Stimulated activated CD4-positive, alpha-beta T cell treated with anti-CD3 and anti-CD28 coated beads, Interleukin-1b, Interleukin-23, amount 100 ng/mL, for 48 hours (primary cell): ENCODE measurements at regions not wholly inside any gene's neighbourhood (a gene's known extent, or its start where the extent isn't known, plus 50 kb on each side); places are given as distances from the start of the nearest gene placed in this dataset.
"Not testable (repeated sequence)": the region's sequence is repeated elsewhere in the genome, so short reads cannot be mapped to it uniquely, and the experiment has no call there.

ENCODE experiments used
- DNase-seq: peaks from one replicate; pipeline ENCODE4 v3.0.0-alpha.2; 2020

DNA sequence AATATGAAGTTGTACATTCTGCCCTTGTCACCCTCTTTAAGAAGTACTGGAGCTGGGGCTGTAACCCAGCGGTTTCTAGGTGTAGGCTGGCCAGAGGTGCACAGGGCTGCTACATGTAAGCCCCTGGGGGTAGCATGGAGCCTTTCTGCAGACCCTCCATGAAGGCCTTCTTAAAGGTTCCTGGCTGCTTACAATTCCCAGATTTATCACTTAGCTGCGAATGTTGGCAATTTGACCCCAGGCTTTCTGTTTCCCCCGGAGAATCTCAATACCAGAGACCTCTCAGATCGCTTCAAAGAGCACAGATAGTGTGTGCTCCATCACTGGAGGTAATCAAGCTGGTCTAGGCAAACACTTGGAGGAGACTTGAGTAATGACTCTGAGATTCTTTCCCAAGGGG is 309.4 kb downstream of the CBLN1 start:
- DNase-seq = no peak

DNA sequence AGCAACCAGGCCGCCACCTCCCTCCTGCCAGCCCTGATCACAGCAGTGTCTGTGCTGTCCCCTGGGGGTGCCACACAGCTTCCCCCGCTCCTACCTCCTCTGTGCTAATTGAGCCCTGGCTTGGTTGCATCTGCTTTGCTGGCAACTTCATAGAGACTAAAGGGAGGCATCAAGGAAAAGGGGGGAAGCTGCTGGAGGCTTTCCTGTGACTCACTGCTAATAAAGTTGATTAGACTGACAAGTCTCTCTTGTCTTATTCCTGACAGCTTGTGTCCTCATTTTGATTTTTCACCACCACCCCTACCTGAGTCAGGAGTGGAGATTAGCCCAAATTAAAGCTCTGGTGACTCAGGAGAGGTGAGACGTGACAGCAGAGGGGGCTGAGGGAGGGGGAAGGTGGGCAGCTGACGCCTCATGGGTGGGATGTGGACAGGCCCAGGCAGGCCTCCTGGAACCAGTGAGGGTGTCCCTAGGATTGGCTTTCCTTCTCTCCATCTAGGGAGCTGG is 310.0 kb downstream of the CBLN1 start:
- DNase-seq = no peak

DNA sequence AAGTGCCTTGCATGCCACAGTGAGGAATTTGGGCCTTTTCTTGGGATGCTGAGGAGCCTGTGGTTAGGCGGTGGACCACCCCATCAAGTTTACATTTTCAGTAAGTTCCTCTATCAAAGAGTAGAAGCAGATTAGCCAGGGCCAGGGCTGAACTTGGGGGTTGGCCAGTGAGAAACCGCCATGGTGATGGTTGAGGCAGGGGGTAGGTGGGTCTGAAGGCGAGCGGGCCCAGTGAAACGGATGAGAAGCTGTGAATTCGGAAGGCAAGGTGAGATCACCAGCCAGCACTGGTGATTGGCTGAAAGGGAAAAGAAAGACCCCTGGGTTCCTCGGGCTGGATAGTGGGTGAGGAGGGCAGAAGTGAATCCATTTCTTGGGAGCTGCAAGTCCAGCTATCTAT is 311.4 kb downstream of the CBLN1 start:
- DNase-seq = no peak

DNA sequence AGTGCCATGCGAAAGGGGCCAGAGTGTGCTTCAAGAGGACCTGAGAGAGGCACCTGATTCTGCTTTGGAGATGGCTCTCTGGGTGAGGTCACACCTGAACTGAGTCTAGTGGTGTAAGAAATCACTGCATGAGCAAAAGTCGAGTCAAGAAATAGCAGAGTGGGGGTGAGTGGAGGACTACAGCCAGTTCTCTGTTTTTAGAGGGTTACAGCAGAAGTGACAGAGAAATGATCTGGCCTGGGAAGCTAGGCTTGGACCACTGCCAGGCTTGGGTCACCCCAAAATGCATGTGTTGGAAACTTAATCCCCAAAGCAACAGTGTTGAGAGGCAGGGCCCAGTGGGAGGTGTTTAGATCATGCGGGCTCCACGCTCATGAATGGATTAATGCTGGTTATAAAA is 312.0 kb downstream of the CBLN1 start:
- DNase-seq = no peak

DNA sequence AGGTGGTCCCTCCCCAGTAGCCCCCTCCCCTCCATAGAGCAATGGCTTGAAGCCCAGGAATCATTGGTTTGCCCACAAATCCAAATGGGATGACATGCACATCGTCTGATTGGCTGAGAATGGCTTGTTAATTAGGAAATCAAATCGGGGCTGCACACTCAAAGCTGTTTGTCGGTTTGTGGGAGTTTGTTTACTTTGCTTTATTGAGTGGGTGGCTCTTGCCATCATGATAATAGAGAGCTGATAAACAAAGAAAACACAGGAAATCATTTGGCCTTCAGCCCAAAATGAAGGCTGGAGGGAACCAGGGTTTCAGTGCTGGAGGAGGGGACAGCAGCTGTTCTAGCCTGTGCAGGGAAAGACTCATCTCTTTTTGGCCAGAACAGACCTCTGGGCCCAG is 316.3 kb downstream of the CBLN1 start:
- no peak for DNase-seq

DNA sequence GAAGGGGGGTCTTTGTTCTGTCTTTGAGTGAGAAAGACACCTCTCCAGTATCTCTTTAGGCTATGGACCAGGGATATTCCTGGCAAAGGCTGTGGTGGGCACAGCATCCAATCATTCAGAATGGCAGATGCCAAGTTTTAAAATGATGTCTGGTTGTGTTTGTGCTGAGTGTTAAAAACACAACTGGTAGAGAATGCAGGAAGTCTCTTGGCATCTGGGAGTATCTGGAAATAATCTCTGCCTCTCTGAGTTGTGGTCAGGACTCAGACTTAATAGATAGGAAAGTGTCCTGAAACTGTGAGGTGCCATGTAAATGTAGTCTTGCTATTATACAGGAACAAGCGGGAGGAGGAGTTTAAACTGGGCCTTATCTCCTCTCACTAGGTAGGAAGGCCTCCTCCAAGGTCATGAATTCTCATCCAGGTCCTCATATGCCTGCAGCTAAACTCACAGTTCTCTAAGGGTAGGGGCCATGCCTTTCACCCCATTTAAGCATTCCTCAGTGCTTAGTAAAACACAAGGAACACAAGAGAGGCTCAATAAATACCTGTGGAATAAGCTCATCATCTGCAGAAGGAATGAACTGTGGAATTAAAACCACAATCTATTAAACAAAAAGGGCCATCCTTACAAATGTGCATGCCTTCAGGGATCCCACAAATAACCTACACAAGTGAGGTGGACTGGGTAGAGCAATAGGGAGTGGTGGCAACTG is 317.6 kb downstream of the CBLN1 start:
- no peak for DNase-seq

DNA sequence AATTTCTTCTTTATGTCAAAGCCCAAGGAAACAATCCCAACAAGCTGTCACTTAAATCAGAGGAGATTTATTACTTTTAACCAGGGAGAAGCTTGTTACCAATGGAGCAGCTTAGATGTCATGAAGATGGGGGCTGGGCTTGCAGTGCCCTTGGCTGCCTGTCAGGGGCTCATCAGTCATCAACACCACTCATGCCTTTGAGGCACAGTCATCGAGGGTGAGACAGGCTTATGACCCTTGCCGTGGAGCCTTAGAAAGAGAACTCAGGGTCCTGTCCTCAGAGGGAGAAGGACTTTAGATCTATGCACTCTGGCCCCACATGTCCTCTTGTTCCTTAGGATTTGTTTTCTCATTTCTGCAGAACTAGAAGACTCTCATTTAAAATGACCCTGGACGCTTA is 318.3 kb downstream of the CBLN1 start:
- DNase-seq = no peak

DNA sequence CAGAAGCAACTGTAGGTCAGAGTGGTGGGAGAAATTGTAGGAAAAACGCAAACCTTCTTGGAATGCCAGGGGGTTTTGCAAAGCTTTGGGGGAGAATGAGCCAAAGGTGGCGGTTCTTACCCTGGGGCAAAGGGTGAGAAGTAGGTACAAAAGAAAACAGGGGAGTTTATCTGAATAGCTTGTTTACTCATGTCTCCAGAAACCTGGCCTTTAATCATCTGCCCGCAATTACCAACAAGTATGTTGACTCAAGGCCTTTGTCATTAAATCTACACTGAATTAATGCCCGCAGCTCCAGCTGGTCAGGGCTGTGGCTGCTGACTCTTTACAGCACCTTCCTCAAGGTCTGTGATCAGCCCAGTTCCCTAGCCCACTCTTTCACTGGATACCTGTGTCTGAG is 320.1 kb downstream of the CBLN1 start:
- DNase-seq = no peak

DNA sequence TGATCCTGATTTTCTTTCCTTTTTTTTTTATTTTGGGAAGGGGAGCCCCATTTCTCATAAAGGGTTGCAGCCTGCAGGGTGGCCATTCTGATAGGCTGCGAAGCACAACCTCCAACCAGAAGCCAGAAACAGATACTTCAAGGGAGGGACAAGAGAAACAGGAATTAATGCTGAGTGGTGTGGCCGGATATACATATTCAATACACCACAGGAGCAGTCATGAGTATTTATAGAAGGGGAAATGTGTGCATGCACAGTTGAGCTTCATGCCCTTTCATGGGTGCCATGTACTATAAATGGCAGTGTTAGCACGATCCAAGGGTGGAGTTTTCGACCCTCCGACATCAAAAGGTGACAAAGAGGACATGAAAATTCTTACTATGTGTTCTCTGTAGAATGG is 320.8 kb downstream of the CBLN1 start:
- DNase-seq = no peak

DNA sequence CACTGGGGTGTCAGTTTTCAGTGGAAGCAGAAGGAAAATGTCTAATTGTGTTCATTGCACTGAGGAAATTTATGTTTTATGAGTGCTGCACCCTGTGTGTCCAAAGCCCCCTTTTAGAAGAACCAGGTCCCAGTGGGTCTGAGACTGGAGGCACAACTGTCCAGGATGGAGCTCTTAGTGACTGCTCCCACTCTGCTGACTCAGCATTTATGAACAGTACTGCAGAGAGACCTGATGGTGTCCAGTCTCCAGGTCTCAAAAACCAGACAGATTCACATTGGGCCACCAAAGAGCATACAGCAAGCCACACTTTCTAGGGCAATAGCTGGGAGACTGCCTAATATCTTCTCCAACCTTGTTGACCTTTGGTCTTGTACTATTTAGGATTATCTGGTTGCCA is 321.9 kb downstream of the CBLN1 start:
- DNase-seq = no peak

DNA sequence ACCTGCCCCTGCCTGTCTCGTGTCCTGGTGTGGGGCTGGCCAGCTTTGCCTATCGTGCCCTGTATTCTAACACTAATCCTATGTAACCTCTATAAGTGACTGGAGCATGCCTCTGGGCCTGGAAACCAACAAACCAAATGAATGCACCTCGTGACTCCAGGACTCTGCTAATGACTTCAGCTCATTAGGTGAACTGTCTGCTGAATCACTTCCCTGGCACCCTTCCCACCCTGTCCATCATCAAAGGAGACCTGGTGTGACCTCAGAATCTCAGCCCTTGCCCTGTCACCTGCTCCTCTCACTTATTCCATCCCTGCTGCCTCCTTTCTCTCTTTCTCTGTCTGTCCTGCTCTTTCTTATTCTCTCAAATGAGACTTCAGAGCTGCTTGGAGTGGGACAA is 322.4 kb downstream of the CBLN1 start:
- no peak for DNase-seq

DNA sequence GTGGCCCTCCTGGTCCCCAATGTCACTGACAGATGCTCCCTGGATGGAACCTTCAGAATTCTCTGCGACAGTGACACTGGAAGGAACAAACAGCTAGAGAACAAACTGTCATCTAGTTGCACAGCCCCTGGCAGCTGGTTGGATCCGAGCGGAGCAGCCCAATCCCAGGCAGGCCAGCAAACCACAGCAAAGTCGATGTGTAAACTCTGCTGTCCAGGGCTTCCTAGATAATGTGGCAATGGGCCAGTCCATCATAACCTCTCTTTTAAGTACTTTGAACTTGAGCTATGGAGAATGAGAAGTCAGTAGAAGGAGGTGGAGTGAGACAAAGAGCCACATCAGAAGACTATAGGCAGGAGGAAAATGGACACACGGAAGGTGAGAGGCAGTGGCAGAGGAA is 323.0 kb downstream of the CBLN1 start:
- DNase-seq = no peak

DNA sequence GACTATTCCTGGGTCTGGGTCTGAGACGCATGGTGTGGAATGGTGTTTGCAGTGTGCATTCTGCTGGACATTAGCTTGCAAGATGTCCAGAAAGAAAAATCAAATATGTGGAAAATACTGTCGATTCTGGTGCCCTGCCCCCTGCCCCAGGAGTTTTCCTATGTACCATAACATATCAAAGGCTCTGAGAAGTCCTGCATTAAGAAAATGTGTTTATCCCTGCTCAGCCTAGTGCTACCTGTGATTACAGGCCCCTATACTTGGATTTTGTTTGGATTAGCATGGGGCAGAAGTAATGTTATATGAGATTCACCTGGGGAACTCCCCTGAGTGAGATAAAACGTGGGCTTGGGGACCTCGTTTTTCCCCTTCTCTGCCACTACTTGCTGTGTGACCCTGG is 325.0 kb downstream of the CBLN1 start:
- DNase-seq = no peak

DNA sequence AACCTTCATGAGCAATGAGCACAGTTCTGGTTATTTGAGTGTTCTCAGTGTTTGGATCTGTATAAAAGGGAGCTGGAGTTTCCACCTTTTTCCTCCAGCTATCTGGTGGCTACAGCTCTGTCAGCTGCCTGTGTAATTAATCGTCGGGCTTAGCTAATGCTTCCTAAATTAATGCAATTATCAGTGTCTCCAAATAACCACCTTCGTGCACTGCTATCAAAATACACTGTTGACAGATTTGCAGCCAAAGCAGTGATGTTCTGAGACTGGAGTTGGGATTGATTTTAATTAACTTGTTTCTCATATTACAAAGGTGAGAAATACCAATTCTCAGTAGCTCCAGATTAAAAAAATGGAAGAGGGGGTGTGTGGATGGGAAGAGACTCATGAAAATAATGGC is 325.8 kb downstream of the CBLN1 start:
- DNase-seq = no peak

DNA sequence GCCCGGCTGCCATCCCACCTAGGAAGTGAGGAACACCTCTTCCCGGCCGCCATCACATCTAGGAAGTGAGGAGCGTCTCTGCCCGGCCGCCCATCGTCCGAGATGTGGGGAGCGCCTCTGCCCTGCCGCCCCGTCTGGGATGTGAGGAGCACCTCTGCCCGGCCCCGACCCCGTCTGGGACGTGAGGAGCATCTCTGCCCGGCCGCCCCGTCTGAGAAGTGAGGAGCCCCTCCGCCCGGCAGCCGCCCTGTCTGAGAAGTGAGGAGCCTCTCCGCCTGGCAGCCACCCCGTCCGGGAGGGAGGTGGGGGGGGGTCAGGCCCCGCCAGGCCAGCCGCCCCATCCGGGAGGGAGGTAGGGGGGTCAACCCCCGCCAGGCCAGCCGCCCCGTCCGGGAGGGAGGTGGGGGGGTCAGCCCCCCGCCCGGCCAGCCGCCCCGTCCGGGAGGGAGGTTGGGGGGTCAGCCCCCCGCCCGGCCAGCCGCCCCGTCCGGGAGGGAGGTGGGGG is 330.0 kb downstream of the CBLN1 start:
- DNase-seq = not testable (repeated sequence)

DNA sequence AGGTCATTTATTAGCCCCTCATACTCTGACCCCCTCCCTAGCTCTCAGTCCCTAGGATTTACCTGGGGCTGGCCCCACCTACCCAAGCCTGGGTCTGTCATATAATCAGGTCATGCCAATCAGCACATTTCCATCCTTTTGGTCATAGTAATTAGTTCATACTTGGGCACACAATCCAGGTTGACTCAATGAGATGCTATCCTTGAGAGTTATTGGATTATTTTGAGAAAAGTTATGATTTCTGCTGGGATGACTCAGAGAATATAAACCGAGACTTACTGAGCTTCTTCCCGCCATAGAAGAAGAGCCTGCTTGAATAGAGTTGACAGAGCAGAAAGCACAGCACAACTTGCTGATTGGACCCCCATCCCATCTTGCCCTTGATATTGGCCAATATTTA is 331.5 kb downstream of the CBLN1 start:
- DNase-seq = no peak

DNA sequence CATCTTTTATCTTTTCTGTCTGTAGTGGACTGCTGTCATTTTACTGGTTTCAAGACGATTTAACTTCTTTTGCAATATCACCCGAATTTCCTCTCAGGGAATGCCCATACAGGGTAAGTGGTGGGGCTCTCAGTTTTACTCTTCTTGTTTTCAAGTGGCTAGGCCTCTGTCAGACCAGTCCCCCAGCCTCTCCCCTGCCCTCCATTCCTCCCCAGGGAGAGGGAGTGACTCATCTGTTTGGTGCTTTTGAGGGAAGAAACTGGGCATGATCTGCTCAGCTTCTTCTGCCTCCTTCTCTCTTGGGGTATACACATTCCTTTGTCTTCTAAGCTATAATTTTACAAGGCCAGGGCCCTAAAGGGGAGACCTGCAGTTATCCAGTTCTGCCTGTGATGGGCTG is 332.0 kb downstream of the CBLN1 start:
- no peak for DNase-seq

DNA sequence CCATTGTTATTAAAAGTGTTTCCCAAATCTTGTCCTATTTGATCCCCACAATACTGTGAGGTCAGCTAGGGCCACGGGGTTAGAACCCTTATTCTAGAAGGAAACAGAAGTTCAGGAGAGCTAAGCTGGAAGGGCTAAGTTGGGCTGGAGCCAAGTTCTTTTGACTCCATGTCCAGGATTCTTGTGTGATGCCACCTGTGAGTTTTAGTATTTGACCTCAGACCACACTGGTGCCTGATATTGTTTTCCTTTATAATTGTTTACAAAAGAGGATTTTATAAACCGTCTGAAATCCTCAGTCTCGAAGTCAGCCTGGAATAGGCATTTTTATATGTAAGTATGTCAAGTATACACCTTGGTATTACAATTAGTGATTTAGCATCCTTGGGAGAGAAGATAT is 332.7 kb downstream of the CBLN1 start:
- no peak for DNase-seq

DNA sequence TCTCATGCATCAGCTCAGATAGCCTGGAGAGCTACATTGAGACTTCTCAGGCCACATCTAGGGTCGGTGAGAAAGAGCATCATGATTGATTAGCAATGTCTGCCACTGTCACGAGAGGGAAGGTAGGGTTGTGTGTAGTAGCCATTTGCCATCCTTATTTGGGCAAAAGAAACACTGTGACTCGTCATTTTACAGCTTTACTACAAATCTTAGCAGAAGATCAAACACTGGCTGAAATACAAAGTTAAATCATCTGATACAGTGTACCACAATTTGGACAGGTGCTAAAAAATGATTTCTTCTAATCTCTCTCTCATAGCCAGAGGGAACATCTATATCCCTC is 334.3 kb downstream of the CBLN1 start:
- DNase-seq = no peak

DNA sequence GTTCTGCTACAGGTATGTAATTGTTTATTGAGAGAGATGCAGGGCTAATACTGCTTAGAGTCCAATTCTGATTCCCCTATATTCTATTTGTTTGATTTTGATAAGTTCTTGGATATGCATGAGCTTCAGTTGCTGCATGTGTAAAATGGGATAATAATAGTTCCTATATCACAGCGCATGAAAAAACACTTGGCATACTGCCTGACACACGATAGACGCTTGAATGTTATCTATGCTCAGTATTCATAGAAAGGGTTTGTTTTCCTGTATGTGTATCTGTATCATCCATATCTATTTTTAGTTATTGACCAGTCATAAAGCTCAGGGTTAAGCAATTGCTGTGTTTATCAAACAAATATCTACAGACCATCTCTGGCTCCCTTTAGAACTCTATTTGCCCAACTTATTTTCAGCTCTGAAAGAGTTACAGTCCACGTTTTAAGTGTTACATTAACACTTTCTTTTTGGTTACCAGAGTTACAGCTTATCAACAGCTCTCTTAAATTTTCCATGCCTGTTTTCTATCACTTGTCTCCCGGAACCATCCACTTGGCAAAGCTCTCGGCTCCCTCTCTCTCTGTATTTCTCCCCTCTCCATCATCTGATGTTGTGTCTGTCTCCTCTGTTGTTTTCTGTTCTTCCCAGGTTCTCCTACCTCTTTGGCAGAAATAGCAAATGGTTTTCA is 334.8 kb downstream of the CBLN1 start:
- no peak for DNase-seq

DNA sequence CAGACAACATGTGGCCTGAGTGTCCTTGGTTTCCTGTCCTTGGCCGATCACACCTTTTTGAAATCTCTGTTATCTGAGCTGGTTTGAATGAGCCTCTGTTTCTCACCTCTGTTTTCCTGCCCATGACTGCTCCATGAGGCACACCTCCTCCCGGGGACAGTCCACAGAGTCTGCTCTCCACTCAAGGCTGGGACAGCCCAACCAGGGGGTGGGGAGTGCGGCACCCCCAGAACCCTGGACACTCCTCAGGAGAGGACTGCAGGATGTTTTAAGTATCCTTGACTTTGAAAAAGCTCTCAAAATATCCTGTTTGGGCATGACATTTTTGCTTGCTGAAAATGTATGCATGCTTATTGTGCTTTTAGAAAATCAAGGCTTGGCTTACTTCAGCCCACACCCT is 333.0 kb upstream of the N4BP1 start:
- DNase-seq = no peak

DNA sequence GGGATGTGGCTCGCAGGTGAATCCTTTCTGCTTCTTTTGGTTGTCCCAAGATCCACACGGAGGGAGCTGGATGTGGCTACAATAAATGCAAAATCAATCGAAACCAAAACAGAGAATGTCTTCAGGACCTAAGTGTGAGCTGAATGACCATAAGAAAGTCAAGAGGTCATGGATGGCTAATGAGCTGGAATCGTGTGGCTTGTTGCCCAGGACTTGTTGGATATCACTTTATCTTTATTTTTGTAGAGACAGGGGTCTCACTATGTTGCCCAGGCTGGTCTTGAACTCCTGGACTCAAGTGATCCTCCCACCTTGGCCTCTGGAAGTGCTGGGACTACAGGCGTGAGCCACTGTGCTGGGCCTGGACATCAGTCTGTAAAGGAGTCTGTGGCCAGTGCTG is 326.8 kb upstream of the N4BP1 start:
- no peak for DNase-seq

DNA sequence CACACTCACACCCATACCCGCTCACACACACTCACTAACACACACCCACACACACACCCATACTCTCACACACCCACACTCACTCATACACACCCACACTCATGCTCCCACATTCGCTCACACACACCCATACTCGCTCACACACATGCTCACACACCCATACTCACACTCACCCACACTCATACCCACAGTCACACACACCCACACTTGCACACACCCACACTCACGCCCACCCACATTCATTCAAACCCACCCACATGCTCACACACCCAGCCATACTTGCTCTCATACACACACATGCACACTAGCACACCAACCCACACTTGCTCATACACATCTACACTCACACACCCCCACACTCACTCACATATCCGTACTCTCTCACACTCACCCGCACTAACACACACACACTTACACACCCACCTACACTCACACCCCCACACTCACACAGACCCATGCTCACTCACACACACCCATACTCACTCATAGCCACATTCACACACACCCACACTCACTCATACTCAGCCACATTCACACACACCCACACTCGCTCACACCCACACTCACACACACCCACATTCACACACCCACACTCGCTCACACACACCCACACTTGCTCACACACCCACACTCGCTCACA is 322.4 kb upstream of the N4BP1 start:
- DNase-seq = no peak

DNA sequence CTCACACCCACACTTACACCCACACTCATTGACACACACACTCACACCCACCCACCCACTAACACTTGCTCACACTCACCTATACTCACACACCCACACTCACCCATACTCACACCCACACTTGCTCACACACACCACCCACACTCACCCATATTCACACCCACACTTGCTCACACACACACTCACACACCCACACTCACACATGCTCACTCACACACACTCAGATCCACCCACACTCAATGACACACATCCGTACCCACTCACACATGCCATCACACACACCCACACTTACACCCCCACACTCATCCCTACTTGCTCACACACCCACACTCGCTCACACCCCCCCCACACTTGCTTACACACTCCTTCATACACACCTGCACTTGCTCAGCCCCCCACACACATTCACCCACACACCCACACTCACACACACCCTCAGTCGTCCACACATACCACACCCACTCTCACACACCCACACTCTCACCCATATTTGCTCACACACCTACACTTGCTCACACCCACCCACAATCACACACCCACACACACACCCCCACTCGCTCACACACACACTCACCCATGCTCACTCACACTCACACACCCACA is 321.1 kb upstream of the N4BP1 start:
- no peak for DNase-seq
